Astrocyte (in vitro differentiated cells and primary cell): ENCODE measurements at regions not wholly inside any gene's neighbourhood (a gene's known extent, or its start where the extent isn't known, plus 50 kb on each side); places are given as distances from the start of the nearest gene placed in this dataset.

Experiments
- CTCF ChIP-seq: IDR thresholded peaks from 2 replicates; pipeline ENCODE4 v1.5.1; 2011; ENCODE audit warnings: low read depth, mild to moderate bottlenecking, inconsistent platforms, low read length, moderate library complexity; ENCODE audit not compliant: insufficient read depth
- EZH2 ChIP-seq: IDR thresholded peaks from 2 replicates; pipeline ENCODE4 v1.6.1; 2012; ENCODE audit warnings: mild to moderate bottlenecking, low read length, inconsistent platforms; ENCODE audit not compliant: insufficient read depth

- TF ChIP-seq CTCF (no peak), EZH2 (no peak)
Measured at GRCh38 chr4:156111686-156112085, 158.0 kb upstream of the CTSO start.
